ES-I3 (cell line): ENCODE measurements at regions not wholly inside any gene's neighbourhood (a gene's known extent, or its start where the extent isn't known, plus 50 kb on each side); places are given as distances from the start of the nearest gene placed in this dataset.

Source experiments
- H3K36me3 ChIP-seq: 2 replicates; pipeline ENCODE4 v1.6.1; 2013; ENCODE audit warnings: mild to moderate bottlenecking, low read length, control low read depth, moderate library complexity; ENCODE audit not compliant: insufficient read depth
- H3K4me1 ChIP-seq: 2 replicates; pipeline ENCODE4 v1.6.1; 2013; ENCODE audit warnings: mild to moderate bottlenecking, control low read depth, low read length; ENCODE audit not compliant: insufficient read depth
- H3K9ac ChIP-seq: 2 replicates; pipeline ENCODE4 v1.6.1; 2013; ENCODE audit warnings: low read depth, mild to moderate bottlenecking, low read length, moderate library complexity
- H3K9me3 ChIP-seq: 2 replicates; pipeline ENCODE4 v1.6.1; 2013; ENCODE audit warnings: mild to moderate bottlenecking, low read length, moderate library complexity; ENCODE audit not compliant: control insufficient read depth, insufficient read depth

- H3K9ac ChIP-seq = no peak overlapping the region
- no peaks in the 10 kb centered on the region for H3K36me3 ChIP-seq
- H3K9me3 ChIP-seq = no peaks in the 10 kb centered on the region
- H3K4me1 ChIP-seq = no peaks in the 10 kb centered on the region
Measured at GRCh38 chr16:54694651-54695050, 236.0 kb upstream of the IRX5 start.

- Histone ChIP-seq H3K9ac (no peak overlapping the region), H3K9me3 (no peaks in the 10 kb centered on the region), H3K36me3 (no peaks in the 10 kb centered on the region), H3K4me1 (no peaks in the 10 kb centered on the region)
Measured at GRCh38 chr16:54693864-54694263, 236.8 kb upstream of the IRX5 start.

GRCh38 chr16:54690710-54691109, 240.0 kb upstream of the IRX5 start:
- Histone ChIP-seq H3K9me3 (no peaks in the 10 kb centered on the region; the same call in 1 of the 2 replicates), H3K36me3 (no peaks in the 10 kb centered on the region), H3K9ac (no peak overlapping the region), H3K4me1 (no peaks in the 10 kb centered on the region)

- Histone ChIP-seq H3K9me3 (no peaks in the 10 kb centered on the region; the same call in 1 of the 2 replicates), H3K4me1 (no peaks in the 10 kb centered on the region)
Measured at GRCh38 chr16:54690306-54690705, 240.4 kb upstream of the IRX5 start.

GRCh38 chr16:54689072-54689865, 241.4 kb upstream of the IRX5 start:
- Histone ChIP-seq H3K4me1 (peaks cover 3% of the 10 kb centered on the region; the same call in 1 of the 2 replicates), H3K36me3 (no peaks in the 10 kb centered on the region)

More at GRCh38 chr16:54690306-54690705, 240.4 kb upstream of the IRX5 start:
- Histone ChIP-seq H3K36me3 (no peaks in the 10 kb centered on the region), H3K9ac (no peak overlapping the region)

GRCh38 chr16:54688339-54688738, 242.3 kb upstream of the IRX5 start:
- Histone ChIP-seq H3K36me3 (no peaks in the 10 kb centered on the region), H3K9ac (no peak overlapping the region), H3K4me1 (peaks cover 3% of the 10 kb centered on the region; the same call in 1 of the 2 replicates), H3K9me3 (no peaks in the 10 kb centered on the region; the same call in 1 of the 2 replicates)

More at GRCh38 chr16:54689072-54689865, 241.4 kb upstream of the IRX5 start:
- H3K9me3 ChIP-seq = no peaks in the 10 kb centered on the region; the same call in 1 of the 2 replicates
- no peak overlapping the region for H3K9ac ChIP-seq

- Histone ChIP-seq H3K9ac (no peak overlapping the region), H3K9me3 (no peaks in the 10 kb centered on the region; the same call in 1 of the 2 replicates), H3K4me1 (peaks cover 3% of the 10 kb centered on the region; the same call in 1 of the 2 replicates), H3K36me3 (no peaks in the 10 kb centered on the region)
Measured at GRCh38 chr16:54687043-54687899, 243.4 kb upstream of the IRX5 start.

GRCh38 chr16:54685682-54686081, 245.0 kb upstream of the IRX5 start:
- Histone ChIP-seq H3K4me1 (peaks cover 3% of the 10 kb centered on the region; the same call in 1 of the 2 replicates), H3K9me3 (no peaks in the 10 kb centered on the region; the same call in 1 of the 2 replicates), H3K9ac (no peak overlapping the region), H3K36me3 (no peaks in the 10 kb centered on the region)

- Histone ChIP-seq H3K9me3 (no peaks in the 10 kb centered on the region), H3K9ac (no peak overlapping the region), H3K36me3 (no peaks in the 10 kb centered on the region), H3K4me1 (peaks cover 8% of the 10 kb centered on the region; the same call in 1 of the 2 replicates)
Measured at GRCh38 chr16:54679531-54679930, 251.1 kb upstream of the IRX5 start.

- H3K9me3 ChIP-seq = no peaks in the 10 kb centered on the region
- 0 out of 2 replicates have a peak, but pooled peaks cover 5% of the 10 kb centered on the region for H3K4me1 ChIP-seq
- no peak overlapping the region for H3K9ac ChIP-seq
- H3K36me3 ChIP-seq = no peaks in the 10 kb centered on the region
Measured at GRCh38 chr16:54677308-54677950, 253.2 kb upstream of the IRX5 start.

GRCh38 chr16:54673313-54673712, 257.4 kb upstream of the IRX5 start:
- Histone ChIP-seq H3K4me1 (no peaks in the 10 kb centered on the region), H3K9ac (no peak overlapping the region), H3K9me3 (no peaks in the 10 kb centered on the region), H3K36me3 (no peaks in the 10 kb centered on the region)

GRCh38 chr16:54672500-54672899, 258.2 kb upstream of the IRX5 start:
- Histone ChIP-seq H3K9ac (no peak overlapping the region), H3K36me3 (no peaks in the 10 kb centered on the region), H3K4me1 (no peaks in the 10 kb centered on the region), H3K9me3 (no peaks in the 10 kb centered on the region)

- Histone ChIP-seq H3K4me1 (peaks cover 26% of the 10 kb centered on the region), H3K9ac (no peak overlapping the region), H3K9me3 (peaks cover 5% of the 10 kb centered on the region; the same call in 1 of the 2 replicates), H3K36me3 (no peaks in the 10 kb centered on the region)
Measured at GRCh38 chr16:54657709-54658102, 273.0 kb upstream of the IRX5 start.
